Osteoblast (primary cell): ENCODE measurements at regions not wholly inside any gene's neighbourhood (a gene's known extent, or its start where the extent isn't known, plus 50 kb on each side); places are given as distances from the start of the nearest gene placed in this dataset. TPM values are rescaled to one million over a fixed set of nuclear protein-coding genes. Genes with fewer than 3 reads are reported as not detected.

Source experiments
- DNase-seq: peaks from one replicate; pipeline ENCODE4 v3.0.0; 2011; ENCODE audit warnings: low spot score, mixed read lengths; ENCODE audit not compliant: insufficient read length; ENCODE audit errors: missing footprints
- H2AFZ ChIP-seq: 2 replicates; pipeline ENCODE4 v1.6.0; 2011; ENCODE audit warnings: mild to moderate bottlenecking, low read length
- H3K27ac ChIP-seq: 2 replicates; pipeline ENCODE4 v1.5.1; 2011; ENCODE audit warnings: mild to moderate bottlenecking, low read depth, low read length, moderate library complexity
- H3K27me3 ChIP-seq: 2 replicates; pipeline ENCODE4 v1.6.0; 2012; ENCODE audit warnings: mild to moderate bottlenecking, control low read depth, inconsistent platforms, low read length, moderate library complexity; ENCODE audit not compliant: insufficient read depth
- H3K36me3 ChIP-seq: 2 replicates; pipeline ENCODE4 v1.5.1; 2011; ENCODE audit warnings: mild to moderate bottlenecking, low read length, control low read depth, moderate library complexity; ENCODE audit not compliant: insufficient read depth
- H3K4me1 ChIP-seq: 2 replicates; pipeline ENCODE4 v1.5.1; 2011; ENCODE audit warnings: mild to moderate bottlenecking, low read length, control low read depth, moderate library complexity; ENCODE audit not compliant: insufficient read depth
- H3K4me2 ChIP-seq: 2 replicates; pipeline ENCODE4 v1.6.0; 2011; ENCODE audit warnings: mild to moderate bottlenecking, low read length; ENCODE audit not compliant: insufficient read depth
- H3K4me3 ChIP-seq: fragments of 200-600 bp; sonication (generic); 3 replicates; pipeline ENCODE4 v1.5.1; 2012; ENCODE audit warnings: mild to moderate bottlenecking, low read length, inconsistent platforms; ENCODE audit not compliant: insufficient read depth
- H3K79me2 ChIP-seq: 2 replicates; pipeline ENCODE4 v1.6.0; 2012; ENCODE audit warnings: mild to moderate bottlenecking, low read length, control low read depth, inconsistent platforms; ENCODE audit not compliant: insufficient read depth
- H3K9me3 ChIP-seq: 2 replicates; pipeline ENCODE4 v1.5.1; 2011; ENCODE audit warnings: low read depth, low read length, control low read depth
- H4K20me1 ChIP-seq: 2 replicates; pipeline ENCODE4 v1.6.0; 2012; ENCODE audit warnings: mild to moderate bottlenecking, low read length, control low read depth; ENCODE audit not compliant: insufficient read depth
- small RNA-seq: library from RNA; depleted of rRNA; stranded (forward); fragments of <200 nt; gene quantifications from one replicate; pipeline ENCODE3, GENCODE V24; 2012
- TF ChIP-seq, protein P1 (sequence below): IDR thresholded peaks from 2 replicates; pipeline ENCODE4 v1.5.1; 2011; ENCODE audit warnings: mild to moderate bottlenecking, low read depth, low read length, moderate library complexity; ENCODE audit errors: extremely low read depth

DNA sequence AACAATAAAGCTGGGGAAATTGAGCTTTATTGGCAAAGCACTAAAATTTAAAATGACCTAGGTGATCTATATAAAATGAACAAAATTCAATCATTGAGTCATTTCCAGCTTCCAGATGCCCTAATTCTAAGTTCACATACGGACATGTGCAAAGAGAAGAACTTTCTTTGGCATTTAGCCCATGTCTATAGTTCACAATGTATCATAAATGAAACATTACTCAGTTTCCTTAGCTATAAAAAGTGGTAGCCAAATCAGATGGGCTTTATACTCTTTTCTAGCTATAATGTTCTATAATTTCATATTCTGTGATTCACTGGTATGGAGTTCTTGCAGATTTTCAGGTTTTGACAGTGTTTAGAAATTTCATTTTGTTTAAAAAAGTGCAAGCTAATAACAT, 327.4 kb downstream of the KCTD8 start:
- Histone ChIP-seq H3K79me2 (no peaks in the 10 kb centered on the region), H3K36me3 (no peaks in the 10 kb centered on the region), H3K27me3 (no peaks in the 10 kb centered on the region), H3K4me2 (no peak overlapping the region), H4K20me1 (no peaks in the 10 kb centered on the region), H3K4me3 (no peak overlapping the region), H3K27ac (no peak overlapping the region), H3K4me1 (no peaks in the 10 kb centered on the region), H3K9me3 (no peaks in the 10 kb centered on the region), H2AFZ (no peak overlapping the region)
- DNase-seq: no peak
- TF ChIP-seq, protein P1, sequence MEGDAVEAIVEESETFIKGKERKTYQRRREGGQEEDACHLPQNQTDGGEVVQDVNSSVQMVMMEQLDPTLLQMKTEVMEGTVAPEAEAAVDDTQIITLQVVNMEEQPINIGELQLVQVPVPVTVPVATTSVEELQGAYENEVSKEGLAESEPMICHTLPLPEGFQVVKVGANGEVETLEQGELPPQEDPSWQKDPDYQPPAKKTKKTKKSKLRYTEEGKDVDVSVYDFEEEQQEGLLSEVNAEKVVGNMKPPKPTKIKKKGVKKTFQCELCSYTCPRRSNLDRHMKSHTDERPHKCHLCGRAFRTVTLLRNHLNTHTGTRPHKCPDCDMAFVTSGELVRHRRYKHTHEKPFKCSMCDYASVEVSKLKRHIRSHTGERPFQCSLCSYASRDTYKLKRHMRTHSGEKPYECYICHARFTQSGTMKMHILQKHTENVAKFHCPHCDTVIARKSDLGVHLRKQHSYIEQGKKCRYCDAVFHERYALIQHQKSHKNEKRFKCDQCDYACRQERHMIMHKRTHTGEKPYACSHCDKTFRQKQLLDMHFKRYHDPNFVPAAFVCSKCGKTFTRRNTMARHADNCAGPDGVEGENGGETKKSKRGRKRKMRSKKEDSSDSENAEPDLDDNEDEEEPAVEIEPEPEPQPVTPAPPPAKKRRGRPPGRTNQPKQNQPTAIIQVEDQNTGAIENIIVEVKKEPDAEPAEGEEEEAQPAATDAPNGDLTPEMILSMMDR: no peak

Small RNA genes in the stretch of these regions (small RNA-seq; reads per million reads assigned to genes)
- gene AC098590.2 (not detected), gene RN7SL193P (not detected)
